ENCODE measurements at regions not wholly inside any gene's neighbourhood (a gene's known extent, or its start where the extent isn't known, plus 50 kb on each side); places are given as distances from the start of the nearest gene placed in this dataset.
"Not testable (repeated sequence)": the region's sequence is repeated elsewhere in the genome, so short reads cannot be mapped to it uniquely, and the experiment has no call there.

- DNase-seq (ENCODE audit: low spot score) = no peak
Observed at GRCh38 chr10:94125856-94126255, 132.1 kb downstream of the PLCE1 start.

- DNase-seq (ENCODE audit: low spot score) = no peak
Observed at GRCh38 chr10:94129393-94130130, 135.8 kb downstream of the PLCE1 start.

- no peak for DNase-seq (ENCODE audit: low spot score)
Observed at GRCh38 chr10:94131885-94132284, 138.2 kb downstream of the PLCE1 start.

GRCh38 chr10:94133239-94133638 lies 139.5 kb downstream of the PLCE1 start:
- DNase-seq (ENCODE audit: low spot score) = no peak

- DNase-seq (ENCODE audit: low spot score) = no peak
Observed at GRCh38 chr10:94137747-94138146, 144.0 kb downstream of the PLCE1 start.

GRCh38 chr10:94138391-94138790 lies 144.7 kb downstream of the PLCE1 start:
- DNase-seq (ENCODE audit: low spot score) = no peak

GRCh38 chr10:94143261-94143660 lies 149.5 kb downstream of the PLCE1 start:
- DNase-seq (ENCODE audit: low spot score) = no peak

- no peak for DNase-seq (ENCODE audit: low spot score)
Observed at GRCh38 chr10:94146313-94146712, 152.6 kb downstream of the PLCE1 start.

GRCh38 chr10:94146746-94147145 lies 153.0 kb downstream of the PLCE1 start:
- DNase-seq (ENCODE audit: low spot score) = no peak

GRCh38 chr10:94149702-94150101 lies 156.0 kb downstream of the PLCE1 start:
- DNase-seq (ENCODE audit: low spot score) = no peak

GRCh38 chr10:94150541-94151184 lies 156.9 kb downstream of the PLCE1 start:
- no peak for DNase-seq (ENCODE audit: low spot score)

GRCh38 chr10:94155722-94156271 lies 162.1 kb downstream of the PLCE1 start:
- DNase-seq (ENCODE audit: low spot score) = no peak

GRCh38 chr10:94156453-94156852 lies 162.7 kb downstream of the PLCE1 start:
- no peak for DNase-seq (ENCODE audit: low spot score)

GRCh38 chr10:94165158-94165611 lies 171.5 kb downstream of the PLCE1 start:
- not testable (repeated sequence) for DNase-seq (ENCODE audit: low spot score)

GRCh38 chr10:94172332-94172731 lies 178.6 kb downstream of the PLCE1 start:
- DNase-seq (ENCODE audit: low spot score) = no peak

GRCh38 chr10:94173594-94173993 lies 179.9 kb downstream of the PLCE1 start:
- DNase-seq (ENCODE audit: low spot score) = no peak

GRCh38 chr10:94174838-94175237 lies 181.1 kb downstream of the PLCE1 start:
- DNase-seq (ENCODE audit: low spot score) = no peak

GRCh38 chr10:94178475-94179253 lies 184.1 kb downstream of the NOC3L start:
- no peak for DNase-seq (ENCODE audit: low spot score)

- DNase-seq (ENCODE audit: low spot score) = no peak
Observed at GRCh38 chr10:94180576-94180975, 182.2 kb downstream of the NOC3L start.

- DNase-seq (ENCODE audit: low spot score) = peak; percentile 51
Observed at GRCh38 chr10:94183666-94184264, 179.0 kb downstream of the NOC3L start.

GRCh38 chr10:94186722-94187121 lies 176.0 kb downstream of the NOC3L start:
- no peak for DNase-seq (ENCODE audit: low spot score)

- DNase-seq (ENCODE audit: low spot score) = no peak
Observed at GRCh38 chr10:94192333-94192732, 170.4 kb downstream of the NOC3L start.
